CD4-positive, alpha-beta T cell treated with Interleukin-4 for 4 hours (primary cell): ENCODE measurements at regions not wholly inside any gene's neighbourhood (a gene's known extent, or its start where the extent isn't known, plus 50 kb on each side); places are given as distances from the start of the nearest gene placed in this dataset.

Experiments used
- DNase-seq: peaks from one replicate; pipeline ENCODE4 v3.0.0-alpha.2; 2020

GRCh38 chr13:105259426-105259825, 1276.0 kb downstream of the EFNB2 start:
- no peak for DNase-seq

- no peak for DNase-seq
These were observed 1280.0 kb downstream of the EFNB2 start for GRCh38 chr13:105255472-105255871.

- DNase-seq, result no peak
These were observed 1284.2 kb downstream of the EFNB2 start for GRCh38 chr13:105251293-105251692.

- DNase-seq, result no peak
These were observed 1287.6 kb downstream of the EFNB2 start for GRCh38 chr13:105247830-105248229.

GRCh38 chr13:105240371-105240770, 1295.1 kb downstream of the EFNB2 start:
- no peak for DNase-seq

GRCh38 chr13:105232439-105232838, 1303.0 kb downstream of the EFNB2 start:
- DNase-seq, result no peak

- DNase-seq, result no peak
These were observed 1303.5 kb downstream of the EFNB2 start for GRCh38 chr13:105232006-105232405.

- no peak for DNase-seq
These were observed 1303.9 kb downstream of the EFNB2 start for GRCh38 chr13:105231579-105231978.

- no peak for DNase-seq
These were observed 1314.6 kb downstream of the EFNB2 start for GRCh38 chr13:105220881-105221280.

GRCh38 chr13:105220063-105220462, 1315.4 kb downstream of the EFNB2 start:
- DNase-seq, result no peak

- DNase-seq, result no peak
These were observed 1315.8 kb downstream of the EFNB2 start for GRCh38 chr13:105219651-105220050.

- DNase-seq, result no peak
These were observed 1322.0 kb downstream of the EFNB2 start for GRCh38 chr13:105213512-105213911.

GRCh38 chr13:105207572-105208293, 1327.7 kb downstream of the EFNB2 start:
- DNase-seq, result no peak

- DNase-seq, result no peak
These were observed 1333.1 kb downstream of the EFNB2 start for GRCh38 chr13:105202354-105202753.

- DNase-seq, result no peak
These were observed 1334.1 kb downstream of the EFNB2 start for GRCh38 chr13:105201351-105201750.

- DNase-seq, result no peak
These were observed 1335.3 kb downstream of the EFNB2 start for GRCh38 chr13:105200181-105200580.

GRCh38 chr13:105196052-105196451, 1339.4 kb downstream of the EFNB2 start:
- no peak for DNase-seq

- no peak for DNase-seq
These were observed 1342.4 kb downstream of the EFNB2 start for GRCh38 chr13:105193026-105193425.

- DNase-seq, result no peak
These were observed 1351.3 kb downstream of the EFNB2 start for GRCh38 chr13:105184201-105184600.

- no peak for DNase-seq
These were observed 1358.1 kb downstream of the EFNB2 start for GRCh38 chr13:105177265-105177900.

GRCh38 chr13:105170438-105170837, 1365.0 kb downstream of the EFNB2 start:
- DNase-seq, result no peak

- DNase-seq, result no peak
These were observed 1367.2 kb downstream of the EFNB2 start for GRCh38 chr13:105168295-105168694.

- DNase-seq, result no peak
These were observed 1368.1 kb downstream of the EFNB2 start for GRCh38 chr13:105167385-105167784.

- no peak for DNase-seq
These were observed 1369.9 kb downstream of the EFNB2 start for GRCh38 chr13:105165449-105166125.
